KMS-11 (cell line): ENCODE measurements at regions not wholly inside any gene's neighbourhood (a gene's known extent, or its start where the extent isn't known, plus 50 kb on each side); places are given as distances from the start of the nearest gene placed in this dataset.
"Not testable (repeated sequence)": the region's sequence is repeated elsewhere in the genome, so short reads cannot be mapped to it uniquely, and the experiment has no call there.

Experiments used
- H2AFZ ChIP-seq: fragments of 200-600 bp; sonication (generic); 2 replicates; pipeline ENCODE4 v1.6.1; 2016; ENCODE audit warnings: antibody characterized with exemption, mixed run types, low read depth
- H3K27ac ChIP-seq: fragments of 200-600 bp; sonication (generic); 2 replicates; pipeline ENCODE4 v1.6.1; 2016; ENCODE audit warnings: mild to moderate bottlenecking, mixed run types
- H3K27me3 ChIP-seq: fragments of 200-600 bp; sonication (generic); 2 replicates; pipeline ENCODE4 v1.6.1; 2017; ENCODE audit warnings: mild to moderate bottlenecking, low read depth, mixed run types, moderate library complexity; ENCODE audit not compliant: insufficient read depth
- H3K36me3 ChIP-seq: fragments of 200-600 bp; sonication (generic); 2 replicates; pipeline ENCODE4 v1.6.1; 2017; ENCODE audit warnings: mild to moderate bottlenecking, mixed run types; ENCODE audit not compliant: insufficient read depth
- H3K4me1 ChIP-seq: fragments of 200-600 bp; sonication (generic); 2 replicates; pipeline ENCODE4 v1.6.1; 2016; ENCODE audit warnings: mild to moderate bottlenecking, low read depth, mixed run types; ENCODE audit not compliant: poor library complexity, severe bottlenecking
- H3K4me2 ChIP-seq: fragments of 200-600 bp; sonication (generic); 2 replicates; pipeline ENCODE4 v1.7.0; 2016; ENCODE audit warnings: mild to moderate bottlenecking, mixed run types
- H3K4me3 ChIP-seq: fragments of 200-600 bp; sonication (generic); IDR thresholded peaks from 2 replicates; pipeline ENCODE4 v1.6.1; 2017; ENCODE audit warnings: low read depth, low read length, mixed read lengths; ENCODE audit not compliant: insufficient read depth
- H3K79me2 ChIP-seq: fragments of 200-600 bp; sonication (generic); 2 replicates; pipeline ENCODE4 v1.6.1; 2016; ENCODE audit warnings: low read depth, mixed run types; ENCODE audit not compliant: insufficient read depth
- H3K9ac ChIP-seq: fragments of 200-600 bp; sonication (generic); 2 replicates; pipeline ENCODE4 v1.6.1; 2016; ENCODE audit warnings: mild to moderate bottlenecking, mixed run types
- H4K20me1 ChIP-seq: fragments of 200-600 bp; sonication (generic); 2 replicates; pipeline ENCODE4 v1.6.1; 2016; ENCODE audit warnings: mild to moderate bottlenecking, mixed run types; ENCODE audit not compliant: insufficient read depth
- TF ChIP-seq, protein P1 (sequence below): fragments of 200-600 bp; sonication (generic); conservative IDR thresholded peaks from 2 replicates; pipeline ENCODE4 v1.6.1; 2017; ENCODE audit warnings: low read depth, mild to moderate bottlenecking, antibody characterized with exemption, low read length, moderate library complexity, mixed read lengths

DNA sequence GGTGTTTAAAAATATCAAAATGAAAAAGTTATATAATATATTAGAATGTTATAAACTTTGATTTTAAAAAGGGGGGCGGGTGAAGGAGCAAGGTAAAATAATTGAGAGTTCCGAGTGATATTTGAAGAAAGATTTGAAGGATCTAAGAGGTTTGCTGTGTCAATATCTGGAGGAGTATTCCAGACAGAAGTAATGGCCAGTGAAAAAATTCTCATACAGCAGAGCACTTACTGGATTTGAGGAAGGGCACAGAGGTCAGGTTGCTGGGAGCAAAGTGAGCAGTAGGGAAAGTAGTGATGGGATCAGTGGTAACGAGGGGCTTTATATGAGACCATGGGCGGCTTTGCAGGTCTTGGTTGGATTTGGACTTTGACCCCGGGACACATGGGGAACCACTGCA lies 531.5 kb downstream of the ADCYAP1 start:
- Histone ChIP-seq H3K4me1 (no peaks in the 10 kb centered on the region), H3K79me2 (no peaks in the 10 kb centered on the region), H3K36me3 (no peaks in the 10 kb centered on the region), H2AFZ (no peak overlapping the region), H3K9ac (no peak overlapping the region), H4K20me1 (no peaks in the 10 kb centered on the region), H3K4me2 (no peak overlapping the region), H3K4me3 (no peak overlapping the region), H3K27me3 (no peaks in the 10 kb centered on the region), H3K27ac (no peak overlapping the region)
- TF ChIP-seq, protein P1, sequence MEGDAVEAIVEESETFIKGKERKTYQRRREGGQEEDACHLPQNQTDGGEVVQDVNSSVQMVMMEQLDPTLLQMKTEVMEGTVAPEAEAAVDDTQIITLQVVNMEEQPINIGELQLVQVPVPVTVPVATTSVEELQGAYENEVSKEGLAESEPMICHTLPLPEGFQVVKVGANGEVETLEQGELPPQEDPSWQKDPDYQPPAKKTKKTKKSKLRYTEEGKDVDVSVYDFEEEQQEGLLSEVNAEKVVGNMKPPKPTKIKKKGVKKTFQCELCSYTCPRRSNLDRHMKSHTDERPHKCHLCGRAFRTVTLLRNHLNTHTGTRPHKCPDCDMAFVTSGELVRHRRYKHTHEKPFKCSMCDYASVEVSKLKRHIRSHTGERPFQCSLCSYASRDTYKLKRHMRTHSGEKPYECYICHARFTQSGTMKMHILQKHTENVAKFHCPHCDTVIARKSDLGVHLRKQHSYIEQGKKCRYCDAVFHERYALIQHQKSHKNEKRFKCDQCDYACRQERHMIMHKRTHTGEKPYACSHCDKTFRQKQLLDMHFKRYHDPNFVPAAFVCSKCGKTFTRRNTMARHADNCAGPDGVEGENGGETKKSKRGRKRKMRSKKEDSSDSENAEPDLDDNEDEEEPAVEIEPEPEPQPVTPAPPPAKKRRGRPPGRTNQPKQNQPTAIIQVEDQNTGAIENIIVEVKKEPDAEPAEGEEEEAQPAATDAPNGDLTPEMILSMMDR: no peak

DNA sequence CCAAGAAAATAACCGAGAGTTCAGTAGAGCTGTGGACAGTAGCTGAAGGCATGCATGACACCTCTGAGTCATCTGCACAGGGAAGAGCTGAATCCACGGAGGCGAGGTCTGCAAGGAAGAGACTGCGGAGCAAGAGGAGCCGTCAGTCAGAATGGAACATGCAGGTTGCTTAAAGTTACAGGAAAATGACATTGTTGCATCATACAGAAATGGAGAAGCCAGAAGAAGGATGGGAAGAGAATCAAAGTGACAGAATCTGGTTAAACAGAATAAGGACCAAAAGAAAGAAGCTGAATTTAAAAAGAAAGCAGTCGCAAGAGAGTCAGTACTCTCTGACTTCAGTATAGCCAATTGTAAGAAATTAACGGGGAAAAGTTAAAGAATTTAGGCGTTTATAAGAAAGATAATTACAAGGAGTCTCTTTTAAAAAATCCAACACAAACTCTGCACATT lies 533.8 kb downstream of the ADCYAP1 start:
- Histone ChIP-seq H3K4me2 (no peak overlapping the region), H3K9ac (no peak overlapping the region), H4K20me1 (no peaks in the 10 kb centered on the region), H3K4me3 (no peak overlapping the region), H3K4me1 (no peaks in the 10 kb centered on the region), H3K27me3 (no peaks in the 10 kb centered on the region), H3K79me2 (no peaks in the 10 kb centered on the region), H3K27ac (no peak overlapping the region), H3K36me3 (no peaks in the 10 kb centered on the region), H2AFZ (no peak overlapping the region)
- TF ChIP-seq, protein P1: no peak

GRCh38 chr18:1438967-1439366 lies 534.3 kb downstream of the ADCYAP1 start:
- no peaks in the 10 kb centered on the region for H3K79me2 ChIP-seq
- H3K27ac ChIP-seq: no peak overlapping the region
- H3K9ac ChIP-seq: no peak overlapping the region
- no peaks in the 10 kb centered on the region for H4K20me1 ChIP-seq
- H3K4me2 ChIP-seq: no peak overlapping the region
- TF ChIP-seq, protein P1: no peak
- no peak overlapping the region for H3K4me3 ChIP-seq
- H3K36me3 ChIP-seq: no peaks in the 10 kb centered on the region
- H3K27me3 ChIP-seq: no peaks in the 10 kb centered on the region
- no peaks in the 10 kb centered on the region for H3K4me1 ChIP-seq
- H2AFZ ChIP-seq: no peak overlapping the region

DNA sequence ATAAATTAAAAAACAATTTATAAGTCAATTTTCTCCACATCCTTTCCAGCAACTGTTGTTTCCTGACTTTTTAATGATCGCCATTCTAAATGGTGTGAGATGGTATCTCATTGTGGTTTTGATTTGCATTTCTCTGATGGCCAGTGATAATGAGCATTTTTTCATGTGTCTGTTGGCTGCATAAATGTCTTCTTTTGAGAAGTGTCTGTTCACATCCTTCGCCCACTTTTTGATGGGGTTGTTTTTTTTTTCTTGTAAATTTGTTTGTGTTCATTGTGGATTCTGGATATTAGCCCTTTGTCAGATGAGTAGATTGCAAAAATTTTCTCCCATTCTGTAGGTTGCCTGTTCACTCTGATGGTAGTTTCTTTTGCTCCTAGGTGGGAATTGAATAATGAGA lies 539.4 kb downstream of the ADCYAP1 start:
- not testable (repeated sequence) for H4K20me1 ChIP-seq, H3K4me2 ChIP-seq, H3K4me1 ChIP-seq, H3K79me2 ChIP-seq, H3K36me3 ChIP-seq, H2AFZ ChIP-seq, H3K27me3 ChIP-seq, H3K27ac ChIP-seq, H3K4me3 ChIP-seq, H3K9ac ChIP-seq

- H4K20me1 ChIP-seq: no peaks in the 10 kb centered on the region
- no peaks in the 10 kb centered on the region for H3K36me3 ChIP-seq
- no peak overlapping the region for H2AFZ ChIP-seq
- no peak overlapping the region for H3K9ac ChIP-seq
- H3K79me2 ChIP-seq: no peaks in the 10 kb centered on the region
- H3K4me3 ChIP-seq: no peak overlapping the region
- H3K27ac ChIP-seq: no peak overlapping the region
- TF ChIP-seq, protein P1: no peak
- H3K4me2 ChIP-seq: no peak overlapping the region
- no peaks in the 10 kb centered on the region for H3K4me1 ChIP-seq
- H3K27me3 ChIP-seq: no peaks in the 10 kb centered on the region
Measured at GRCh38 chr18:1446765-1447164, 542.1 kb downstream of the ADCYAP1 start.
